GM19438 (cell line): ENCODE measurements at regions not wholly inside any gene's neighbourhood (a gene's known extent, or its start where the extent isn't known, plus 50 kb on each side); places are given as distances from the start of the nearest gene placed in this dataset.
"Not testable (repeated sequence)": the region's sequence is repeated elsewhere in the genome, so short reads cannot be mapped to it uniquely, and the experiment has no call there.

ENCODE experiments used
- ATAC-seq: cut with Tn5 transposase; IDR thresholded peaks from one replicate; pipeline ENCODE4 v1.9.1; 2021; ENCODE audit warnings: low read depth; ENCODE audit not compliant: unreplicated experiment

GRCh38 chr6:71007298-71007697 is 50.4 kb upstream of the B3GAT2 start:
- ATAC-seq = not testable (repeated sequence)

- no peak for ATAC-seq
Observed at GRCh38 chr6:71011871-71012371, 55.1 kb upstream of the B3GAT2 start.

GRCh38 chr6:71012866-71013469 is 56.1 kb upstream of the B3GAT2 start:
- ATAC-seq = peak; percentile 75

GRCh38 chr6:71015392-71015791 is 58.5 kb upstream of the B3GAT2 start:
- ATAC-seq = no peak

GRCh38 chr6:71028236-71028876 is 71.5 kb upstream of the B3GAT2 start:
- no peak for ATAC-seq

- no peak for ATAC-seq
Observed at GRCh38 chr6:71028877-71029252, 72.0 kb upstream of the B3GAT2 start.

- no peak for ATAC-seq
Observed at GRCh38 chr6:71029555-71029954, 72.7 kb upstream of the B3GAT2 start.

- no peak for ATAC-seq
Observed at GRCh38 chr6:71031912-71032311, 75.1 kb upstream of the B3GAT2 start.

GRCh38 chr6:71033171-71033570 is 76.3 kb upstream of the B3GAT2 start:
- ATAC-seq = no peak

- ATAC-seq = no peak
Observed at GRCh38 chr6:71033890-71034289, 77.0 kb upstream of the B3GAT2 start.

GRCh38 chr6:71034563-71035345 is 77.9 kb upstream of the B3GAT2 start:
- no peak for ATAC-seq

GRCh38 chr6:71035871-71036270 is 79.0 kb upstream of the B3GAT2 start:
- no peak for ATAC-seq

GRCh38 chr6:71038711-71039344 is 82.0 kb upstream of the B3GAT2 start:
- no peak for ATAC-seq

GRCh38 chr6:71040043-71040442 is 83.2 kb upstream of the B3GAT2 start:
- ATAC-seq = no peak

- no peak for ATAC-seq
Observed at GRCh38 chr6:71040841-71041240, 84.0 kb upstream of the B3GAT2 start.

- no peak for ATAC-seq
Observed at GRCh38 chr6:71043902-71044301, 87.0 kb upstream of the B3GAT2 start.

- ATAC-seq = no peak
Observed at GRCh38 chr6:71044753-71045152, 87.9 kb upstream of the B3GAT2 start.

- no peak for ATAC-seq
Observed at GRCh38 chr6:71045296-71045695, 88.4 kb upstream of the B3GAT2 start.

- ATAC-seq = no peak
Observed at GRCh38 chr6:71047417-71047816, 90.6 kb upstream of the B3GAT2 start.

- ATAC-seq = no peak
Observed at GRCh38 chr6:71048320-71049164, 91.7 kb upstream of the B3GAT2 start.
